LNCAP (cell line): ENCODE measurements at regions not wholly inside any gene's neighbourhood (a gene's known extent, or its start where the extent isn't known, plus 50 kb on each side); places are given as distances from the start of the nearest gene placed in this dataset.

Experiments used
- CTCF ChIP-seq: fragments of 450-650 bp; IDR thresholded peaks from 2 replicates; pipeline ENCODE4 v1.5.1; 2017; ENCODE audit warnings: mild to moderate bottlenecking

- no peak for TF ChIP-seq CTCF
Observed at GRCh38 chr6:45756606-45757005, 259.1 kb downstream of the CLIC5 start.

GRCh38 chr6:45754432-45754831, 261.2 kb downstream of the CLIC5 start:
- TF ChIP-seq CTCF = no peak

DNA sequence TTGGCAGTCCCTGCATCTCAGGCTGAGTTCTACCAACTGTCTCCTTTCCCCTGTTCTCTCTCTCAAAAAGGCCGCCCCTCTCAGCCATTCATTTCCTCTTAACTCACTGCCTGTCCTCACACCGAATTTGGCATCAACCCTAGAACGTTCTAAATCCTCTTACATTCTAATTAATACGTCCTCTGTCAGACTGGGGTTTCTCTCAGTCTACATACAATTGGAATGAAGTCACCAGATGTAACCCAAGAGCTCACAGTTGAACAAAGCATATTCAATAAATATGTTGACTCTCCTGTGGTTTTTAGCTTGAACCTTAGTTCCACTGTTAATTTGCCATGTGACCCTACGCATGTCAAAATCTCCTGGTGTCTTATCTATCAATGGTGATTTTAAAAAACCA, 269.6 kb downstream of the CLIC5 start:
- no peak for TF ChIP-seq CTCF

- no peak for TF ChIP-seq CTCF
Observed at GRCh38 chr6:45743028-45743615, 272.5 kb downstream of the CLIC5 start.

DNA sequence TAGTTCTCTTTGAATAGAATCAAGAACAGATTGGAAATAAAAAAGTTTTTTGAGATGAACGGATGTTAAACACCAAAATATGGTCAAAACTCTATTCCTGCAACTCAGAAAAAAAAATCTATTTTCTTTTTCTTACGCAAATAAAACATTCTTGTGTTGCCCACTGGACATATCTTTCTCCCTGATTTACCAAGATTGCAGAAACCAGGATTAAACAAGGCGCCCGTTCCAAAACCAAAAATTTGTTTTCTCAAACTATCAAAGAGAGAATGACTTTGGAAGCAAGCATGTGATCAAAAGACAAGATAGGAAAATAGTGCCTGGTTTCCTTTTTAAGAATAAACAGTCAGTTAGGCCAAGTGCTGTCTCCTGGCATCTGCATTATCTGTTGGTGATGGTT, 273.1 kb downstream of the CLIC5 start:
- no peak for TF ChIP-seq CTCF

DNA sequence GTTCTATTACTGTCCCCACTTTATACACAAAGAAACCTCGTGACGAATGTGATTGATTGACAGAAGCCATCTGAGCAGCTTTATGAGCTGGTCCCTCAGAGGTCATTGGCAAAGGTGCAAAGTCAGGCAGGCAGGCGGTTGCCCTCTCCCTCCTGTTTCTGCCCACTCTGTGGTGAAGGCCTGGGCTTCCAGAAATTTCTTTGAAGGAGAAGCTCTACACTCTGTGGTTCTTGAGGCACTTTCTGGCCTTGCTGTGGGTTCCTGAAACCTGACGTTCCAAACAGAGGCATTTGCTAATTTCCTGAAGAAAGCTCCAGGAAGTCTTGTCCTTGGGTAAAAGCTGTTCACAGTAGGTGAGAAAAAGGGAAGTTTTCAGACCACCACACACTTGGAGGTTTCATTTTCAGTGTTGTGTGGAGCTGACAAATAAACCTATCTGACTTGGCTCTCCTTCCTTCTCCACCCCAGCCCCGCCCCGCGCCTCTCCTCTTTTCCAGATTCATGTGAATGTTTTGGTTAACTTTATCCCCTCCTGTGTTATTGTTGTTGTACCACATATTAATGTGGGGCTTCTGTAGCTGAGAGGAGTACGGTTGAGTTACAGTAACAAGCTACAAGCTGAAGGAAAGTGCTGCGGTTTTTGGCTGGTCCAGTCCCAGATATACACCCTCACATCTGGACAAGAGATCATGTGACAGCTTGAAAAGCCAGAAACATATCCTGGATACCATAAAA, 274.1 kb downstream of the CLIC5 start:
- no peak for TF ChIP-seq CTCF

GRCh38 chr6:45739058-45739457, 276.6 kb downstream of the CLIC5 start:
- TF ChIP-seq CTCF = no peak

GRCh38 chr6:45738057-45738455, 277.6 kb downstream of the CLIC5 start:
- no peak for TF ChIP-seq CTCF
